OCI-LY7 (cell line): ENCODE measurements at regions not wholly inside any gene's neighbourhood (a gene's known extent, or its start where the extent isn't known, plus 50 kb on each side); places are given as distances from the start of the nearest gene placed in this dataset.

Source experiments
- CTCF ChIP-seq: fragments of 200-600 bp; sonication (generic); conservative IDR thresholded peaks from 2 replicates; pipeline ENCODE4 v1.5.1; 2014; ENCODE audit warnings: mild to moderate bottlenecking, antibody characterized with exemption, low read length, moderate library complexity, mixed read lengths
- EZH2phosphoT487 ChIP-seq: fragments of 200-600 bp; sonication (generic); IDR thresholded peaks from 2 replicates; pipeline ENCODE4 v1.6.1; 2018; ENCODE audit warnings: low read depth, borderline replicate concordance, mild to moderate bottlenecking, mixed run types, antibody characterized with exemption, low read length, moderate library complexity, mixed read lengths

- TF ChIP-seq CTCF (no peak), EZH2phosphoT487 (no peak)
These were observed 114.7 kb downstream of the PDGFA start for GRCh38 chr7:404812-405488.
